ENCODE measurements at regions not wholly inside any gene's neighbourhood (a gene's known extent, or its start where the extent isn't known, plus 50 kb on each side); places are given as distances from the start of the nearest gene placed in this dataset.

- H3K27ac ChIP-seq: no peak overlapping the region
- no peak overlapping the region for H3K4me3 ChIP-seq
- TF ChIP-seq, protein P1, sequence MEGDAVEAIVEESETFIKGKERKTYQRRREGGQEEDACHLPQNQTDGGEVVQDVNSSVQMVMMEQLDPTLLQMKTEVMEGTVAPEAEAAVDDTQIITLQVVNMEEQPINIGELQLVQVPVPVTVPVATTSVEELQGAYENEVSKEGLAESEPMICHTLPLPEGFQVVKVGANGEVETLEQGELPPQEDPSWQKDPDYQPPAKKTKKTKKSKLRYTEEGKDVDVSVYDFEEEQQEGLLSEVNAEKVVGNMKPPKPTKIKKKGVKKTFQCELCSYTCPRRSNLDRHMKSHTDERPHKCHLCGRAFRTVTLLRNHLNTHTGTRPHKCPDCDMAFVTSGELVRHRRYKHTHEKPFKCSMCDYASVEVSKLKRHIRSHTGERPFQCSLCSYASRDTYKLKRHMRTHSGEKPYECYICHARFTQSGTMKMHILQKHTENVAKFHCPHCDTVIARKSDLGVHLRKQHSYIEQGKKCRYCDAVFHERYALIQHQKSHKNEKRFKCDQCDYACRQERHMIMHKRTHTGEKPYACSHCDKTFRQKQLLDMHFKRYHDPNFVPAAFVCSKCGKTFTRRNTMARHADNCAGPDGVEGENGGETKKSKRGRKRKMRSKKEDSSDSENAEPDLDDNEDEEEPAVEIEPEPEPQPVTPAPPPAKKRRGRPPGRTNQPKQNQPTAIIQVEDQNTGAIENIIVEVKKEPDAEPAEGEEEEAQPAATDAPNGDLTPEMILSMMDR (IDR thresholded peaks at IDR 0.05): no peak
- no peak for TF ChIP-seq POLR2A (IDR thresholded peaks at IDR 0.05)
- H3K36me3 ChIP-seq: no peaks in the 10 kb centered on the region
- H3K4me1 ChIP-seq: no peaks in the 10 kb centered on the region
- intact Hi-C loops (cut with DNase I; ENCODE audit: low total_unique reads): no loop called here
- no peaks in the 10 kb centered on the region for H3K9me3 ChIP-seq
- DNase-seq: no peak
- H3K27me3 ChIP-seq: no peaks in the 10 kb centered on the region
Measured at GRCh38 chr20:7617797-7618196, 322.5 kb downstream of the HAO1 start.

- Histone ChIP-seq H3K4me3 (no peak overlapping the region), H3K4me1 (no peaks in the 10 kb centered on the region), H3K9me3 (no peaks in the 10 kb centered on the region), H3K36me3 (no peaks in the 10 kb centered on the region), H3K27ac (no peak overlapping the region), H3K27me3 (no peaks in the 10 kb centered on the region)
- no peak for DNase-seq
- intact Hi-C loops (cut with DNase I; ENCODE audit: low total_unique reads): no loop called here
- TF ChIP-seq, protein P1 (IDR thresholded peaks at IDR 0.05): no peak
- no peak for TF ChIP-seq POLR2A (IDR thresholded peaks at IDR 0.05)
Measured at GRCh38 chr20:7622399-7622961, 317.8 kb downstream of the HAO1 start.

GRCh38 chr20:7624886-7625285 is 315.4 kb downstream of the HAO1 start:
- H3K4me3 ChIP-seq: no peak overlapping the region
- H3K36me3 ChIP-seq: no peaks in the 10 kb centered on the region
- no peaks in the 10 kb centered on the region for H3K4me1 ChIP-seq
- DNase-seq: no peak
- TF ChIP-seq, protein P1 (IDR thresholded peaks at IDR 0.05): no peak
- no peak for TF ChIP-seq POLR2A (IDR thresholded peaks at IDR 0.05)
- H3K9me3 ChIP-seq: no peaks in the 10 kb centered on the region
- no peak overlapping the region for H3K27ac ChIP-seq
- no peaks in the 10 kb centered on the region for H3K27me3 ChIP-seq
- intact Hi-C loops (cut with DNase I; ENCODE audit: low total_unique reads): no loop called here

DNA sequence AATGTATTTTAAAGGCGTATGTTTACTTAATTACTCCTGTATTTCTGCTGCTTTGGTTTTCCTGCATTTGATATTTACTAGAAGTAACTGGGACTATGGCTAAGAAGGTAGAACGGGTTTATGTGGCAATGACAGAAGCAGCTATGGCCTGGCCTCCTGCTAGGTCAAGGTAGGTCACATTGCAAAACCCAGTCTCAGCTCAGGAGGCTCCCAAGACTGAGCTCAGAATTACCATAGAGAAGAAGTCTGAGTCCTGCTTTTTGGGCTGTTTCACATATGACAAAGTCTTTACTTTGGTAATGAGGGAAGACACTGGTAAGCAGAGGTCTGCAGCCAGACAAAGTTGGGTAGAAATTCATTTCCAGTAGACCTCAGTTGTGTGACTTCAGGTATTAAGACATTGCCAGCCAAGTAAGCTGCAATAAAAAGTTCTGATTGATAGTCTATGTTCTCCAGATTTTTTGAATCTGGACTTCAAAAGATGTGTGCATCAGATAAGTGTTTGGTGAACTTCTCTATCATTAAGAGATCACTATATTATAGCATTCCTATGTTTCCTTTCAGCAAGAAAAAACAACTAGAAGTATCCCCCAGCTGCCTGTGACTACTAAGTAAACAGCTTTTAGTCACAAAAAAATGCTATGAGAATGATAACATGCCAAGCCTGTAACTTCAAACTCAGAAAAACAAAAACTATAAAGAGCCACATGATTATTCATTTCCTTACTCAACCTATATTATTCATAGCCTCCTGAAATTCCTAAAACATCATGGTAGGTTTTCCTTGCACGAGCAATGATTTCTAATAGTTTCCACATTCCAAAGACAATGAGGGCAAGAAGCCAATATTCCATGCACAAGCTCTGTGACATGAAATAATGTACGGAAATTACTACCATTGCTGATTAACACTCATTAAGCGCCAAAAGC is 312.3 kb downstream of the HAO1 start:
- Histone ChIP-seq H3K27ac (no peak overlapping the region), H3K27me3 (no peaks in the 10 kb centered on the region), H3K4me1 (no peaks in the 10 kb centered on the region), H3K4me3 (no peak overlapping the region), H3K36me3 (no peaks in the 10 kb centered on the region), H3K9me3 (no peaks in the 10 kb centered on the region)
- TF ChIP-seq POLR2A (IDR thresholded peaks at IDR 0.05): no peak
- TF ChIP-seq, protein P1 (IDR thresholded peaks at IDR 0.05): no peak
- intact Hi-C loops (cut with DNase I; ENCODE audit: low total_unique reads): no loop called here
- no peak for DNase-seq

DNA sequence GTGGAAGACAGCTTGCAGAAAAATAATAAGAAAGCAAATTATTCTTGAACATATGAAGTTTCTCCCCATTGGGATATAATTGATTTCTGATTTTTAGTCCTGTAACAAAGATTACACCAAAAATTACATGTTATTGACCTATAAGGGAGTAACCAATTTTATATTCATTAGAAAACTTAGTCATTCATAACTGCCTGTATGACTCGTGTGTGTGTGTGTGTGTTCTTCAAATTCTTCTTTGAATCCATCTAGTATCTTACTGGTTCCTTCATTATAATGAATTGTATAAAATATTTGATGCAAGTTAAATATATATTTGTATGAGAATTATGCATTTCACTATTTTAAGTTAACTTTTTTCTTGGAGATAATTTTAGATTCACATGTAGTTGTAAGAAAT is 310.4 kb downstream of the HAO1 start:
- Histone ChIP-seq H3K4me1 (no peaks in the 10 kb centered on the region), H3K9me3 (no peaks in the 10 kb centered on the region), H3K27ac (no peak overlapping the region), H3K4me3 (no peak overlapping the region), H3K36me3 (no peaks in the 10 kb centered on the region), H3K27me3 (no peaks in the 10 kb centered on the region)
- intact Hi-C loops (cut with DNase I; ENCODE audit: low total_unique reads): no loop called here
- TF ChIP-seq, protein P1 (IDR thresholded peaks at IDR 0.05): no peak
- TF ChIP-seq POLR2A (IDR thresholded peaks at IDR 0.05): no peak
- DNase-seq: no peak

Data from uterus (tissue), 3 donors.